ENCODE measurements at regions not wholly inside any gene's neighbourhood (a gene's known extent, or its start where the extent isn't known, plus 50 kb on each side); places are given as distances from the start of the nearest gene placed in this dataset.

- no peak for DNase-seq (ENCODE audit: low spot score)
Measured at GRCh38 chr3:160130950-160131349, 94.3 kb upstream of the C3orf80 start.

DNA sequence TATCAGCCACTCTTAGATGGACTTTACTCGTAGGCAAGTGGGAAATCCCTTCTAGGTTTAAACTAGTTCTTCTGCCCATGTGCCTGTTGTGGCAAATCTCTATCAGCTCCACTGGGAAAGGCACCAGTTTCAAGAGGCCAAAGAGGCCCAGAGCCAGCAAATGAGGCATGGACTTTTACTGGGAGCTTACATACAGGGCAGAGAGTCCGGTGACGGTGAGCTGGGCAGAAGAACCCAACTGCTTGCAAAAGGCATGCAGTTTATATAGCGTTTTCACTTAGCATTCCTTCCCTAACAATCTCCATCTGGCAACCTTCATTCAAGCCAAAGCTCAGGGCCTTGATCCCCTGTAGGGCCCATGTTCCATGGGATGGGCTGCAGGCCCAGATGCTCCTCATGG, 93.0 kb upstream of the C3orf80 start:
- no peak for DNase-seq (ENCODE audit: low spot score)

DNA sequence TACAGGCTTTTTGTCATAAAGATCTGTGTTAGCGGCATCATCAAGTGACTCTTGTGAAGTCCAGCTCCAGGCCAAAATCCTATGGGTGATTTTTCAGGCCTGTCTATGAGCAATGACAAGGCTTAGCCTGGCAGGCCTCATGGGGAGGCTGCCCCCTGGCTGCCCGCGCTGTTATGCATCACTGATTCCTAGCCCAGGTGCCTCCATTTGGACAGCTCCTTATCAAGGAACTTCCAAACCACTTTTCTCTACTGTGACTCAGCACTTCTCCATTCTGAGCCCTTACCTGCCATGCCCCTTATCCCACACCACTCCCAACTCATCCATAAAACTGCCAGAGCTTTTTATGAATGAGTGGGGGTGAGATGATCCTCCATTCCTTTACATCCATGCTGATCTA, 91.5 kb upstream of the C3orf80 start:
- DNase-seq (ENCODE audit: low spot score) = no peak

DNA sequence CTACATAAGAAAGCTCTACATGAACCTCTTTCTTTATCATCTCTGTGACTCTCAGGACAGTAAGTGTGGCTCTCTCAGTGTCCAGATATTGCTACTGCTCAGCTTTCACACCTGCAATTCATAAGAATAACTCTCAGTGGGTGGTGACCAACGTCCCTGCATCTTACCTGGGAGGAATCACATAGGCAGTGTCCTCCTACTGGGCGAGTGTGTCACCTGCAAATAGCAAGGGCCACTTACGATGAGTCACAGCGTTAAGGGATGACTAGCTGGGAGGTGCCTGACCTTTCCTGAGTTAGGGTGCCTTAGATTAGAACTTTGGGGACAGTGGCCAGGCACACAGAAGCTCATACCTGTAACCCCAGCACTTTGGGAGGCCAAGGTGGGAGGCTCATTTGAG, 90.8 kb upstream of the C3orf80 start:
- DNase-seq (ENCODE audit: low spot score) = no peak

DNA sequence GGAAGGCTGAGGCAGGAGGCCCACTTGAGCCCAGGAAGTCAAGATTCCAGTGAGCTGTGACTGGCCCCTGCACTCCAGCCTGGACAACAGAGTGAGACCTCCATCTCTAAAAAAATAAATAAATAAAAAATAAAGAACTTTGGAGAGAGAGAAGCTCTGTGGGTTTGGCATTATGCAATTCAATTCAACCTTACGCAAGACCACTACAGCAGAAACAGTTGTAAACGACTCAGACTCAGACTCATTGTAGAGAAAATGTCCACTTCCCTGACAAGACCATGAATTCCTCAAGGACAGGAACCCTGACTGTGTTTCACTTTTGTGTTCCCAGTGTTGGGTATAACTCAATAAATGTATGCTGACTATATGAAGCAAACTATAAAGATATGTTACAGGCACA, 90.3 kb upstream of the C3orf80 start:
- no peak for DNase-seq (ENCODE audit: low spot score)

DNA sequence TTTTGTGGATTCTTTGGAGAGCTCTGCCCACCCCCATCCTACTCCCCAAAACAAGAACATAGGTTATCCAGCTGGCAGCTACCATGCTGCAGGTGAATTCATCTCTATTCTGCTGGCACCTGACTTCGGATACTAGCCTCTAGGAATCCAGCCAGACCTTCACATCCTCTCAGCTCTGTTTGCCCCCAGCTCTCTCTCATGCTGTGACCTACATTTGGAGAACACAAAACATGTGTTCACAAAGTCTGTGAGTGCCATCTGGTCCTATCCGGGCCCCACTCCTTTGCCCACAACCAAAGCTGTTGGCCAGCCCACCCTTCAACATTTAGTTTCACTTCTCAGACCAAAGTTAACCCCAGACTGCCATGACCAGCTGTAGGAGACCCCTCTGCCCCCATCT, 89.4 kb upstream of the C3orf80 start:
- DNase-seq (ENCODE audit: low spot score) = no peak

- DNase-seq (ENCODE audit: low spot score) = no peak
Measured at GRCh38 chr3:160136421-160136820, 88.8 kb upstream of the C3orf80 start.

GRCh38 chr3:160139291-160139690, 85.9 kb upstream of the C3orf80 start:
- no peak for DNase-seq (ENCODE audit: low spot score)

- DNase-seq (ENCODE audit: low spot score) = peak; percentile 74
Measured at GRCh38 chr3:160140756-160141155, 84.5 kb upstream of the C3orf80 start.

DNA sequence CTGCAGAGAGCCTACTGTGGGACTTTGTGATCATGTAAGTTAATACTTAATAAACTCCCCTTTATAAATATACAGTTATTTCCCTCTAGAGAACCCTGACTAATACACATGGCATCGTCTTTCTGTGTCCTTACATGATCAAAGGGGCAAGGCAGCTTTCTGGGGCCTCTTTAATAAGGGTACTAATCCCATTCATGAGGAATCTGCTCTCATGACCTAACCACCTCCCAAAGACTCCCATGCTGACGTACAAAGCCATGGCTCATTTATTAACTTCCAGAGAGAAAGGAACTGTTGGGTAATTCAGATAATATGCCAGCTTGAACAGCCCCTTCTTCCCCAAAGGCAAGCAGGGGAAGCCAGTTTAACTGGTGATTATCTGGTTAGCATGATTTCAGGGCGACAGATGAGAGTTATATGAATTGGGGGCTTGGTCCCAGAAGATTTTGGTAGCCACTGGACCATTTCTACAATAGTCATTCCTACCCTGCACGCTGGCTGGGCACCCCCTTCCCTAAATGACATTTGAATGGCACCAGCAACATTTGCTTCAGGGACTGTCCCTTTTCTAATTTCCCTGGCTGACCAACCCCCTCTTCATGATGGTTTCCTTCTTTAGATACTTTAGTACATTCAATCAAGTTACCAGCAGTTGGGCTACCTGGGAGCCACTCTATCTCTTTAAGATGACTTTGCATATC, 83.6 kb upstream of the C3orf80 start:
- DNase-seq (ENCODE audit: low spot score) = no peak

- no peak for DNase-seq (ENCODE audit: low spot score)
Measured at GRCh38 chr3:160143482-160143881, 81.7 kb upstream of the C3orf80 start.

GRCh38 chr3:160150066-160150465, 75.2 kb upstream of the C3orf80 start:
- no peak for DNase-seq (ENCODE audit: low spot score)

DNA sequence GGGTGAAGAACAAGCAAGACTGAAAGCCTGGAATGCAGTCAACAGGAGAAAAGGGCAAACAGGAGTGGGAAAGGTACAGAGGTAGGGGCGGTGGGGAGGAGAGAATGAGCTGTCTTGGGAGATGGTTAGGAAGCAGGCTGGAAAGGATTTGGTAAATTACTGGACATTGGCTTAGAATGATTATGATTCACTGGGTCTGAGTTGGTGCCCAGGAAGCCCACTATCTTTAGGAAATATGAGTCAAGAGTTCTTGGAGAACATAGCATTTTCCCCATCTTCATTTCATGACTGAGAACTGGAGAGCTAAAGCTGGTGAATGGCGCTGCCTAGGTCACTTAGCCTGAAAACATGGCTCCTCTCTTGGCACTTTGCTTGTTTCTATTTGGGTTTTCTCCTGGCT, 74.7 kb upstream of the C3orf80 start:
- DNase-seq (ENCODE audit: low spot score) = no peak

DNA sequence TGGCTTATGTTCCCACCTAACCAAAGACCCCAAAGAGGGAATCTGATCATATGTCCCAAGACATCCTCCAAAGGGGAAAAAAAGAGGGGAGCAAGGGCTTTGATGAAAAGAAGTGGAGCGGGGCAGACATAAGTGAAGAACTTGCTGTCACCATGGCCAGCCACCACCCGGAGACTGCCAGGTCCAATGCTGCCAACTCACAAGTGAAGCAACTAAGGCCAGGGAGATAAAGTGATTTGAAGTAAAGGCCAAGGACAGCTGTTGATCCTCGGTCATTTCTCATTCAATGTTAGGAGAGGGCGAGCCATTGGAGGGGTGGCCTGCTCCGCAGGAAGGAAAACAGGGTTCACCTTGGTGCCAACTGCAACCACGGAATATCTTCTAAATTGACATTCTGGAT, 72.6 kb upstream of the C3orf80 start:
- DNase-seq (ENCODE audit: low spot score) = no peak

GRCh38 chr3:160154033-160154432, 71.2 kb upstream of the C3orf80 start:
- DNase-seq (ENCODE audit: low spot score) = peak; percentile 15

DNA sequence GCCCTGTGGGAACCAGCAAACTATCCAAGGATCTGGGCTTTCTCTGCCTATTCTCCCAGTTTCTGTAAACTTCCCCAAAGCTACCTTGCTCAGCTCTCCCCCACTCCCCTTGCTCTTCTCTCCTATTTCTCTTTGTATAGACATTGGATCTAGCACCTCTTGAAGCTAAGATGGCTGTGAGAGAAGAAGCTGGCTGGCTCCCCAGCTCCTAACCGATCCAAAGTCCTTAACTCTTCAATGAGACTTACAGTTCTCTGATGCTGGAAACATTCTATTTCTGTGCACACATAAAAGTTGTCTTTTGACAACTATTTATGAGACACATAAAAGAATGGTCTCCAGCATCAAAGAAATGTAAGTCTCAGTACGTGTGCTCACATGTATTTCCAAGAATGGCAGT, 70.6 kb upstream of the C3orf80 start:
- DNase-seq (ENCODE audit: low spot score) = no peak

GRCh38 chr3:160157321-160157720, 67.9 kb upstream of the C3orf80 start:
- DNase-seq (ENCODE audit: low spot score) = no peak

- DNase-seq (ENCODE audit: low spot score) = no peak
Measured at GRCh38 chr3:160159341-160159740, 65.9 kb upstream of the C3orf80 start.

DNA sequence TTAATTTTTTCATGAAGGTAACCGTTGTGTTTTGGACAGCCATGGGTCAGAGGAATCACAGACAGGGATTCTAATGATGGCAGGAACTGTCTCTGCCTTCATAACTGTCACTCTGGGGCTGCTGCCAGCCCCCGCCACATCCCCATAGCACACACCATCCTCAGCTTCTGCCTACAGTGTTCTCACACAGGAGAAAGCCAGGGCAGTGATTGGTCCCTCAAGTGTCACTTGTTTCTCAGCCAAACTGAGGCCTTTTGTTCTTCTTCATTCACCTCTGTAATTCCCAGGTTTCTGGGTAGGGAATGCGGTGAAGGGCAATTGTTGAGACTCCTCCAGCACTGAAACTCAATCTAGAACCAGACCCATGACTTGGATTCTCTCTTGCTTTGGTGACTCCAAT, 65.4 kb upstream of the C3orf80 start:
- DNase-seq (ENCODE audit: low spot score) = no peak

GRCh38 chr3:160161921-160162320, 63.3 kb upstream of the C3orf80 start:
- DNase-seq (ENCODE audit: low spot score) = no peak

- DNase-seq (ENCODE audit: low spot score) = no peak
Measured at GRCh38 chr3:160162440-160162839, 62.8 kb upstream of the C3orf80 start.

DNA sequence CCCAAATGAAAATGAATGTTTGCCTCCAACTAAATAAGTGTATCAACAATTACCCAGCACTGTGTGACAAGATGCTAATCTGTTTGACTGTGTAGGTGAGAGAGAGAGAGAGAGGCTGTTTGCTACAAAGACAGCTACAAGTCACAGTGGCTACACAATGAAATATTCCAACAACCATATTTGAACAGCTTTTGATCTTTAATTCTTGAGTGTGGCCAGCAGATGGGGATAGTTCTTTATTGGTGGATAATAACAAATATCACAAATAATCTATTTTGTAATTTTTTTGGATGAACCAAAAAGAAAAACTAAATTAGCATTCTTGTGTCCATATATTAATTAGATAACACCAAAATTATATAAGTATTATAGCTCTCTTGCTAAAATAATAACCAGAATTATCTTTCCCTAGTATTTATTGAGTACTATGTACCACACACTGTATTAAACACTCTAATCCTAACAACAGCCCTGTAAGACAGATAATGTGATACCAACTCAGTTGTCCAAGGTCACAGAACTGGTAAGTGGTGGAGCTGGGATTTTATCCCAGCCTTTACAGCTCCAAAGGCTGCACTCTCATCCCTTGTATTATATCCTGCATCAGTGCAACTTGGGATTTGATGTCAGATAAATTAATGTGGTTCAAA, 61.9 kb upstream of the C3orf80 start:
- DNase-seq (ENCODE audit: low spot score) = no peak

- DNase-seq (ENCODE audit: low spot score) = no peak
Measured at GRCh38 chr3:160168246-160168645, 57.0 kb upstream of the C3orf80 start.

Measured in activated CD4-positive, alpha-beta T cell treated with anti-CD3 and anti-CD28 coated beads, Interleukin-2, Interleukin-4, amounts not matched to agents 100 ng/mL and 50 ng/mL, durations not matched to agents 16 hours and 8 hours (primary cell).